ENCODE measurements at regions not wholly inside any gene's neighbourhood (a gene's known extent, or its start where the extent isn't known, plus 50 kb on each side); places are given as distances from the start of the nearest gene placed in this dataset.

GRCh38 chr1:189567890-189568289, 909.8 kb downstream of the BRINP3 start:
- Histone ChIP-seq H3K4me1 (ENCODE audit: control insufficient read depth, low read depth, low read length) (no peaks in the 10 kb centered on the region), H2AK5ac (ENCODE audit: low read length) (no peak overlapping the region), H2BK15ac (replicated peaks; ENCODE audit: low read depth) (no peak overlapping the region), H3K18ac (ENCODE audit: low read length) (no peak overlapping the region), H3K27ac (ENCODE audit: low read depth, low read length) (no peak overlapping the region), H4K8ac (ENCODE audit: low read depth, low read length) (no peak overlapping the region), H4K5ac (ENCODE audit: low read length) (no peak overlapping the region), H2BK5ac (ENCODE audit: low read length) (no peak overlapping the region), H3K79me1 (ENCODE audit: low read length) (no peaks in the 10 kb centered on the region), H3K9ac (ENCODE audit: low read length) (no peak overlapping the region), H3K23ac (ENCODE audit: low read length) (no peak overlapping the region), H3K79me2 (ENCODE audit: control insufficient read depth, insufficient read depth, low read length) (no peaks in the 10 kb centered on the region), H2BK120ac (ENCODE audit: low read depth, low read length) (no peak overlapping the region), H3K27me3 (ENCODE audit: insufficient read depth, low read length, poor library complexity) (no peaks in the 10 kb centered on the region), H3K36me3 (ENCODE audit: control insufficient read depth, insufficient read depth, low read length) (no peaks in the 10 kb centered on the region), H3K4me2 (ENCODE audit: low read length) (no peak overlapping the region), H3K4ac (ENCODE audit: low read depth, low read length) (no peak overlapping the region), H3K56ac (ENCODE audit: low read length) (no peak overlapping the region), H3K4me3 (ENCODE audit: low read length) (no peak overlapping the region)
- WGBS (ENCODE audit: extremely low coverage, insufficient coverage, low lambda C conversion rate) = no CpG with 5 or more reads among the region's 1 CpG
- DNase-seq = no peak

- Histone ChIP-seq H3K79me1 (ENCODE audit: low read length) (no peaks in the 10 kb centered on the region), H3K56ac (ENCODE audit: low read length) (no peak overlapping the region), H3K27ac (ENCODE audit: low read depth, low read length) (no peak overlapping the region), H3K18ac (ENCODE audit: low read length) (no peak overlapping the region), H2AK5ac (ENCODE audit: low read length) (no peak overlapping the region), H3K27me3 (ENCODE audit: insufficient read depth, low read length, poor library complexity) (no peaks in the 10 kb centered on the region), H2BK5ac (ENCODE audit: low read length) (no peak overlapping the region), H4K5ac (ENCODE audit: low read length) (no peak overlapping the region), H3K4ac (ENCODE audit: low read depth, low read length) (no peak overlapping the region), H3K4me3 (ENCODE audit: low read length) (no peak overlapping the region), H3K4me1 (ENCODE audit: control insufficient read depth, low read depth, low read length) (no peaks in the 10 kb centered on the region), H4K8ac (ENCODE audit: low read depth, low read length) (no peak overlapping the region), H3K36me3 (ENCODE audit: control insufficient read depth, insufficient read depth, low read length) (no peaks in the 10 kb centered on the region), H3K79me2 (ENCODE audit: control insufficient read depth, insufficient read depth, low read length) (no peaks in the 10 kb centered on the region), H2BK120ac (ENCODE audit: low read depth, low read length) (no peak overlapping the region), H2BK15ac (replicated peaks; ENCODE audit: low read depth) (no peak overlapping the region), H3K23ac (ENCODE audit: low read length) (no peak overlapping the region), H3K9ac (ENCODE audit: low read length) (no peak overlapping the region), H3K4me2 (ENCODE audit: low read length) (no peak overlapping the region)
- WGBS (ENCODE audit: extremely low coverage, insufficient coverage, low lambda C conversion rate) = no CpG with 5 or more reads among the region's 1 CpG
- no peak for DNase-seq
These were observed 881.5 kb downstream of the BRINP3 start for GRCh38 chr1:189596197-189596596.

GRCh38 chr1:189597083-189597482, 880.6 kb downstream of the BRINP3 start:
- H2BK15ac ChIP-seq (replicated peaks; ENCODE audit: low read depth) = no peak overlapping the region
- H3K9ac ChIP-seq (ENCODE audit: low read length) = no peak overlapping the region
- H3K27ac ChIP-seq (ENCODE audit: low read depth, low read length) = no peak overlapping the region
- no peak overlapping the region for H4K5ac ChIP-seq (ENCODE audit: low read length)
- H3K4ac ChIP-seq (ENCODE audit: low read depth, low read length) = no peak overlapping the region
- H3K36me3 ChIP-seq (ENCODE audit: control insufficient read depth, insufficient read depth, low read length) = no peaks in the 10 kb centered on the region
- H3K79me2 ChIP-seq (ENCODE audit: control insufficient read depth, insufficient read depth, low read length) = no peaks in the 10 kb centered on the region
- DNase-seq = no peak
- no peak overlapping the region for H3K18ac ChIP-seq (ENCODE audit: low read length)
- H3K56ac ChIP-seq (ENCODE audit: low read length) = no peak overlapping the region
- H3K4me3 ChIP-seq (ENCODE audit: low read length) = no peak overlapping the region
- H3K4me1 ChIP-seq (ENCODE audit: control insufficient read depth, low read depth, low read length) = no peaks in the 10 kb centered on the region
- H4K8ac ChIP-seq (ENCODE audit: low read depth, low read length) = no peak overlapping the region
- H3K27me3 ChIP-seq (ENCODE audit: insufficient read depth, low read length, poor library complexity) = no peaks in the 10 kb centered on the region
- no peak overlapping the region for H2BK5ac ChIP-seq (ENCODE audit: low read length)
- 100% methylated on average over 1 of the region's 3 CpGs for WGBS (ENCODE audit: extremely low coverage, insufficient coverage, low lambda C conversion rate)
- no peak overlapping the region for H2BK120ac ChIP-seq (ENCODE audit: low read depth, low read length)
- H2AK5ac ChIP-seq (ENCODE audit: low read length) = no peak overlapping the region
- no peaks in the 10 kb centered on the region for H3K79me1 ChIP-seq (ENCODE audit: low read length)
- H3K23ac ChIP-seq (ENCODE audit: low read length) = no peak overlapping the region
- no peak overlapping the region for H3K4me2 ChIP-seq (ENCODE audit: low read length)

GRCh38 chr1:189605226-189605625, 872.4 kb downstream of the BRINP3 start:
- Histone ChIP-seq H3K36me3 (ENCODE audit: control insufficient read depth, insufficient read depth, low read length) (no peaks in the 10 kb centered on the region), H2BK5ac (ENCODE audit: low read length) (no peak overlapping the region), H3K79me2 (ENCODE audit: control insufficient read depth, insufficient read depth, low read length) (no peaks in the 10 kb centered on the region), H3K4me2 (ENCODE audit: low read length) (no peak overlapping the region), H3K4me3 (ENCODE audit: low read length) (no peak overlapping the region), H2BK120ac (ENCODE audit: low read depth, low read length) (no peak overlapping the region), H3K56ac (ENCODE audit: low read length) (no peak overlapping the region), H3K27ac (ENCODE audit: low read depth, low read length) (no peak overlapping the region), H3K18ac (ENCODE audit: low read length) (no peak overlapping the region), H2BK15ac (replicated peaks; ENCODE audit: low read depth) (no peak overlapping the region), H3K9ac (ENCODE audit: low read length) (no peak overlapping the region), H3K27me3 (ENCODE audit: insufficient read depth, low read length, poor library complexity) (no peaks in the 10 kb centered on the region), H3K79me1 (ENCODE audit: low read length) (no peaks in the 10 kb centered on the region), H2AK5ac (ENCODE audit: low read length) (no peak overlapping the region), H4K5ac (ENCODE audit: low read length) (no peak overlapping the region), H4K8ac (ENCODE audit: low read depth, low read length) (no peak overlapping the region), H3K4me1 (ENCODE audit: control insufficient read depth, low read depth, low read length) (no peaks in the 10 kb centered on the region), H3K23ac (ENCODE audit: low read length) (no peak overlapping the region), H3K4ac (ENCODE audit: low read depth, low read length) (no peak overlapping the region)
- WGBS (ENCODE audit: extremely low coverage, insufficient coverage, low lambda C conversion rate) = no CpG with 5 or more reads among the region's 2 CpGs
- no peak for DNase-seq

GRCh38 chr1:189606047-189606446, 871.6 kb downstream of the BRINP3 start:
- Histone ChIP-seq H3K4me1 (ENCODE audit: control insufficient read depth, low read depth, low read length) (no peaks in the 10 kb centered on the region), H3K56ac (ENCODE audit: low read length) (no peak overlapping the region), H3K36me3 (ENCODE audit: control insufficient read depth, insufficient read depth, low read length) (no peaks in the 10 kb centered on the region), H3K79me1 (ENCODE audit: low read length) (no peaks in the 10 kb centered on the region), H3K4me2 (ENCODE audit: low read length) (no peak overlapping the region), H4K8ac (ENCODE audit: low read depth, low read length) (no peak overlapping the region), H3K4ac (ENCODE audit: low read depth, low read length) (no peak overlapping the region), H2BK120ac (ENCODE audit: low read depth, low read length) (no peak overlapping the region), H2BK15ac (replicated peaks; ENCODE audit: low read depth) (no peak overlapping the region), H3K9ac (ENCODE audit: low read length) (no peak overlapping the region), H3K27me3 (ENCODE audit: insufficient read depth, low read length, poor library complexity) (no peaks in the 10 kb centered on the region), H3K18ac (ENCODE audit: low read length) (no peak overlapping the region), H3K4me3 (ENCODE audit: low read length) (no peak overlapping the region), H3K23ac (ENCODE audit: low read length) (no peak overlapping the region), H2AK5ac (ENCODE audit: low read length) (no peak overlapping the region), H3K27ac (ENCODE audit: low read depth, low read length) (no peak overlapping the region), H3K79me2 (ENCODE audit: control insufficient read depth, insufficient read depth, low read length) (no peaks in the 10 kb centered on the region), H4K5ac (ENCODE audit: low read length) (no peak overlapping the region), H2BK5ac (ENCODE audit: low read length) (no peak overlapping the region)
- no peak for DNase-seq
- WGBS (ENCODE audit: extremely low coverage, insufficient coverage, low lambda C conversion rate) = no CpG with 5 or more reads among the region's 6 CpGs

- no peak overlapping the region for H3K23ac ChIP-seq (ENCODE audit: low read length)
- no peaks in the 10 kb centered on the region for H3K79me2 ChIP-seq (ENCODE audit: control insufficient read depth, insufficient read depth, low read length)
- H3K79me1 ChIP-seq (ENCODE audit: low read length) = no peaks in the 10 kb centered on the region
- H3K4me3 ChIP-seq (ENCODE audit: low read length) = no peak overlapping the region
- H2BK5ac ChIP-seq (ENCODE audit: low read length) = no peak overlapping the region
- no peak overlapping the region for H2AK5ac ChIP-seq (ENCODE audit: low read length)
- H3K4me1 ChIP-seq (ENCODE audit: control insufficient read depth, low read depth, low read length) = no peaks in the 10 kb centered on the region
- H3K4ac ChIP-seq (ENCODE audit: low read depth, low read length) = no peak overlapping the region
- H3K36me3 ChIP-seq (ENCODE audit: control insufficient read depth, insufficient read depth, low read length) = no peaks in the 10 kb centered on the region
- H3K4me2 ChIP-seq (ENCODE audit: low read length) = no peak overlapping the region
- H3K9ac ChIP-seq (ENCODE audit: low read length) = no peak overlapping the region
- WGBS (ENCODE audit: extremely low coverage, insufficient coverage, low lambda C conversion rate) = no CpG with 5 or more reads among the region's 2 CpGs
- H2BK120ac ChIP-seq (ENCODE audit: low read depth, low read length) = no peak overlapping the region
- DNase-seq = no peak
- H3K27me3 ChIP-seq (ENCODE audit: insufficient read depth, low read length, poor library complexity) = no peaks in the 10 kb centered on the region
- H3K18ac ChIP-seq (ENCODE audit: low read length) = no peak overlapping the region
- H4K8ac ChIP-seq (ENCODE audit: low read depth, low read length) = no peak overlapping the region
- H2BK15ac ChIP-seq (replicated peaks; ENCODE audit: low read depth) = no peak overlapping the region
- H3K56ac ChIP-seq (ENCODE audit: low read length) = no peak overlapping the region
- H3K27ac ChIP-seq (ENCODE audit: low read depth, low read length) = no peak overlapping the region
- H4K5ac ChIP-seq (ENCODE audit: low read length) = no peak overlapping the region
These were observed 870.7 kb downstream of the BRINP3 start for GRCh38 chr1:189606795-189607476.
